ENCODE measurements at regions not wholly inside any gene's neighbourhood (a gene's known extent, or its start where the extent isn't known, plus 50 kb on each side); places are given as distances from the start of the nearest gene placed in this dataset.

DNA sequence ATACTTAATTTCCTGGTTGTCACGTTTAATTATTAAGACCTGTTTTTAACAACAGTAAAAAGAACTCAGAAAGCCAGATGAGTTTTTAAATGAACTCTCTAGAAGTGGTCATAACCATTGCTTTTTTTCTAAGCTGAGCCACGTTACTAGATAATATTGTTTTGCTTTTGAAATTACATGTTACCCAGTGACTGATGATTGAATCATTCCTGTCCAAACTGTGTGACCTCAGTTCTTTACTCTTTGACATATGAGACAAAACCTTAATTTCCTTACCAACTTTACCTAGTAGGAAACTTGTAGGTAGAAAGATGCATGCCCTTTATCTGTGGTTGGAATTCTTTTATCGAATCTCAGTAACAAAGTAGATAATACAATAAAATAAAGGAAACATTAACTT is 411.7 kb downstream of the SH3GL2 start:
- ChIA-PET RAD21 (ENCODE audit: low non-redundant PET in 1 of 2, low total read pairs in 2 of 2, uncharacterized antibody in 2 of 2, unreplicated experiment in 2 of 2) (no interaction called here), CTCF (no interaction called here), POLR2A (interaction anchor here (0.6 kb wide), 1 partner anchor 1240 kb away, joined by 6 read pairs; the partner anchor contains the start of gene DENND4C)
- Histone ChIP-seq H3K27me3 (ENCODE audit: insufficient read depth, low read length) (no peaks in the 10 kb centered on the region), H3K36me3 (ENCODE audit: control insufficient read depth in 1 of 2, insufficient read depth in 2 of 2, low read length in 2 of 2) (no peaks in the 10 kb centered on the region), H4K20me1 (ENCODE audit: insufficient read depth) (no peaks in the 10 kb centered on the region), H3K9me2 (ENCODE audit: insufficient read depth) (no peaks in the 10 kb centered on the region), H2AFZ (ENCODE audit: low read depth, low read length, poor library complexity, severe bottlenecking) (no peak overlapping the region), H3K4me1 (ENCODE audit: control insufficient read depth in 1 of 2, insufficient read depth in 2 of 2, low read length in 2 of 2) (no peaks in the 10 kb centered on the region), H3K9ac (ENCODE audit: low read length) (no peak overlapping the region), H3K9me3 (ENCODE audit: control insufficient read depth in 1 of 2, insufficient read depth in 1 of 2, low read depth in 1 of 2, low read length in 2 of 2) (no peaks in the 10 kb centered on the region; a peak in 2 of 4 replicates), H3K4me3 (replicated peaks in 1 of 2; ENCODE audit: low read depth in 1 of 2, low read length in 2 of 2) (no peak overlapping the region), H3K27ac (ENCODE audit: low read depth, low read length) (no peak overlapping the region), H3K4me2 (ENCODE audit: low read length) (no peak overlapping the region), H3K79me2 (ENCODE audit: insufficient read depth, low read length) (no peaks in the 10 kb centered on the region)
- DNase-seq (ENCODE audit: low read depth, low spot score): no peak
- BruUV-seq (replicated peaks): no TSS peak
- TF ChIP-seq, protein P1, sequence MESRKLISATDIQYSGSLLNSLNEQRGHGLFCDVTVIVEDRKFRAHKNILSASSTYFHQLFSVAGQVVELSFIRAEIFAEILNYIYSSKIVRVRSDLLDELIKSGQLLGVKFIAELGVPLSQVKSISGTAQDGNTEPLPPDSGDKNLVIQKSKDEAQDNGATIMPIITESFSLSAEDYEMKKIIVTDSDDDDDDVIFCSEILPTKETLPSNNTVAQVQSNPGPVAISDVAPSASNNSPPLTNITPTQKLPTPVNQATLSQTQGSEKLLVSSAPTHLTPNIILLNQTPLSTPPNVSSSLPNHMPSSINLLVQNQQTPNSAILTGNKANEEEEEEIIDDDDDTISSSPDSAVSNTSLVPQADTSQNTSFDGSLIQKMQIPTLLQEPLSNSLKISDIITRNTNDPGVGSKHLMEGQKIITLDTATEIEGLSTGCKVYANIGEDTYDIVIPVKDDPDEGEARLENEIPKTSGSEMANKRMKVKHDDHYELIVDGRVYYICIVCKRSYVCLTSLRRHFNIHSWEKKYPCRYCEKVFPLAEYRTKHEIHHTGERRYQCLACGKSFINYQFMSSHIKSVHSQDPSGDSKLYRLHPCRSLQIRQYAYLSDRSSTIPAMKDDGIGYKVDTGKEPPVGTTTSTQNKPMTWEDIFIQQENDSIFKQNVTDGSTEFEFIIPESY (IDR thresholded peaks at IDR 0.05; ENCODE audit: extremely low read depth, insufficient replicate concordance, low read length): no peak
- TF ChIP-seq CBX3 (IDR thresholded peaks at IDR 0.05; ENCODE audit: low read depth) (no peak), EZH2 (IDR thresholded peaks at IDR 0.05) (no peak), EZH2phosphoT487 (IDR thresholded peaks at IDR 0.05; ENCODE audit: borderline replicate concordance) (no peak), CEBPB (IDR thresholded peaks at IDR 0.05; ENCODE audit: low read depth) (no peak), CTCF (IDR thresholded peaks at IDR 0.05 in 2 of 3, conservative IDR thresholded peaks at IDR 0.05 in 1 of 3; ENCODE audit: borderline replicate concordance in 1 of 3, insufficient read depth in 1 of 3, low read depth in 2 of 3, low read length in 2 of 3) (no peak)
- intact Hi-C loops (cut with micrococcal nuclease): no loop called here
- no peak for ATAC-seq
